KG1 (cell line): ENCODE measurements at regions not wholly inside any gene's neighbourhood (a gene's known extent, or its start where the extent isn't known, plus 50 kb on each side); places are given as distances from the start of the nearest gene placed in this dataset.
"Not testable (repeated sequence)": the region's sequence is repeated elsewhere in the genome, so short reads cannot be mapped to it uniquely, and the experiment has no call there.

Experiments used
- DNase-seq: peaks from one replicate; lab custom pipeline; 2025; lab: John Stamatoyannopoulos, UW

- DNase-seq = no peak
Measured at GRCh38 chr16:52386694-52387093, 160.2 kb downstream of the TOX3 start.

- no peak for DNase-seq
Measured at GRCh38 chr16:52384378-52384777, 162.6 kb downstream of the TOX3 start.

- no peak for DNase-seq
Measured at GRCh38 chr16:52383640-52384292, 163.2 kb downstream of the TOX3 start.

- DNase-seq = no peak
Measured at GRCh38 chr16:52383119-52383518, 163.8 kb downstream of the TOX3 start.

GRCh38 chr16:52379551-52379950 lies 167.4 kb downstream of the TOX3 start:
- no peak for DNase-seq

GRCh38 chr16:52376676-52377280 lies 170.2 kb downstream of the TOX3 start:
- no peak for DNase-seq

GRCh38 chr16:52372313-52372712 lies 174.6 kb downstream of the TOX3 start:
- no peak for DNase-seq

GRCh38 chr16:52368859-52369258 lies 178.1 kb downstream of the TOX3 start:
- DNase-seq = no peak

- no peak for DNase-seq
Measured at GRCh38 chr16:52367821-52368220, 179.1 kb downstream of the TOX3 start.

GRCh38 chr16:52366983-52367382 lies 180.0 kb downstream of the TOX3 start:
- DNase-seq = no peak

GRCh38 chr16:52364500-52364899 lies 182.4 kb downstream of the TOX3 start:
- DNase-seq = no peak

- no peak for DNase-seq
Measured at GRCh38 chr16:52363082-52363481, 183.9 kb downstream of the TOX3 start.

GRCh38 chr16:52357711-52358110 lies 189.2 kb downstream of the TOX3 start:
- DNase-seq = no peak

- no peak for DNase-seq
Measured at GRCh38 chr16:52353249-52353648, 193.7 kb downstream of the TOX3 start.

- DNase-seq = no peak
Measured at GRCh38 chr16:52351451-52351850, 195.5 kb downstream of the TOX3 start.

- DNase-seq = no peak
Measured at GRCh38 chr16:52350031-52350642, 196.8 kb downstream of the TOX3 start.

- DNase-seq = no peak
Measured at GRCh38 chr16:52346709-52347108, 200.2 kb downstream of the TOX3 start.

- not testable (repeated sequence) for DNase-seq
Measured at GRCh38 chr16:52333673-52334072, 213.3 kb downstream of the TOX3 start.

GRCh38 chr16:52320930-52321439 lies 226.0 kb downstream of the TOX3 start:
- no peak for DNase-seq

GRCh38 chr16:52318302-52319009 lies 228.5 kb downstream of the TOX3 start:
- DNase-seq = no peak

GRCh38 chr16:52316241-52316640 lies 230.7 kb downstream of the TOX3 start:
- no peak for DNase-seq

- no peak for DNase-seq
Measured at GRCh38 chr16:52312716-52313115, 234.2 kb downstream of the TOX3 start.
